ENCODE measurements at regions not wholly inside any gene's neighbourhood (a gene's known extent, or its start where the extent isn't known, plus 50 kb on each side); places are given as distances from the start of the nearest gene placed in this dataset.

GRCh38 chr11:25991476-25991875 is 340.5 kb upstream of the ANO3 start:
- DNase-seq, result no peak

GRCh38 chr11:25992294-25992693 is 339.6 kb upstream of the ANO3 start:
- peak; percentile 66 for DNase-seq

DNA sequence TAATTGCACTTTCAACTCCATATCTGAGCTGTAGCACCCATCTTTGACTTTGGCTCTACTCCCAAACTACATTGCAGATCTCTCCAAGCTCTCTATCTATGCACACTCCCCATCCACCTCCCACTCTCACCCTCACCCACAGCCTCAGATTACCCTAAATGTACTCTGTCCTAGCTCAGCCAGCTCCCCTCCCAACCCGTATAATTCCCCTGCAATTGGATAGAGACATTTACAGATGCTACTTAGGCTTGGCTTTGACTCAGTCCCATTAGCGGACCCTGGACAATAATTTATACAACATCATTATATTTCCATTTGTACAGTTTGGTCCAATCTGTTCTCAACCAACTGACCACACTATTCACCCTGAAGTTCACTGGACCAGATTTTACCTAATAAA is 338.9 kb upstream of the ANO3 start:
- no peak for DNase-seq

DNA sequence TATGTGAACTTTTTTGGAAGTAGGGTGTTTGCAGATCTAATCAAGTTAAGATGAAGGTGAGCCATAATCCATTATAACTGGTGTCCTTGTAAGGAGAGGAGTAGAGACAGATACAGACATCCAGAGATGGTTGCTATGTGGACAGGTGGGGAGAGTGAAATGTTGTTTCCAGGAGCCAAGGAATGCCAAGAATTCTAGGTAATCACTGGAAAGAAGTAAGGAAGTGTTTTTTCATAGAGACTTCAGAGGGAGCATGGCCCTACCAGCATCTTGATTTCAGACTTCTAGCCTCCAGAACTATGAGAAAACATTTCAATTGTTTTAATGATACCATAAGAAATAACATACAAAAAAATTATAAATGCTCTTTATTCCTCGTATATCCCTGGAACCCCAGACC is 320.5 kb upstream of the ANO3 start:
- no peak for DNase-seq

GRCh38 chr11:26014456-26015115 is 317.3 kb upstream of the ANO3 start:
- DNase-seq, result no peak

DNA sequence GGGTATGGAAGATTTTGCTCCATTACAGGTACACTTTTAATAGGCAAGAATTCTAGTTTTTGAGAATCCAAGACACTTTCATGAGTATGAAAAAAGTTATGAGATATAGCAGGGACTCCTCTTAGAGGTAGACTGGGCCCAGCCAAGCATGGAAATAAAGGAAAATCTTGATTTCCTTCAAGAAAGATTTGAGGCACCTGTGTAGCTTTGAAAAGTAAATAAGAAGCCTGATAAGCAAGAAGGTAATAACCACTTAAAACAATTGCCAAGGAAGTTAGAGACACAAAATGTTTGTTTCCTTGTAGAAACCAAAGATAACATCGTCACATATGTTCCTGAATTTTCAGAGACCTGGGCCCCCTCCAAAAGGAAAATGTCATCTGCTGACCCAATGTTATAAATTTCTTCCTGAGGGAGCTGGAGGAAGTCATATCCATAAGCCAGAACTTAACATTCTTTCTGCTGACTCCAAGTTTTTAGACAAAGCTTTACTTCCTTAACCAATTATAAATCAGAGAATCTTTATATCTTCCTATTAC is 314.5 kb upstream of the ANO3 start:
- no peak for DNase-seq

- DNase-seq, result no peak
Observed at GRCh38 chr11:26017903-26018302, 314.0 kb upstream of the ANO3 start.

DNA sequence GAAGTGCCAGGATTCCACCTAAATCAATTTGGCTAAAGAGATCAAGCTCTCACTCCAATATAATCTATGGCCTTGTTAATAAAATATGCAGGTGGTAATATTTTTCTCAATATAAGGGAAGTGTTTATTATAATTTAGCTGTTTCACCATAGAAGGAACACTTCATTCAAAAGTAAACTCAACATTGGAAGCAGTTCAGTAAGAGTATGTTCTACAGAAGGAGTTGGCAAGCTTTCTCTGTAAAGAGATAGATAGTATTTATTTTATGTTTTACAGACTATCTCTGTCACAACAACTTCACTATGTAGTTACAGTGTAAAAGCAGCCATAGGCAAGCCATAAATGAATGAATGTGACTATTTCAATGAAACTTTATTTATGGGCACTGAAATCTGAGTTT is 313.6 kb upstream of the ANO3 start:
- no peak for DNase-seq

GRCh38 chr11:26019386-26019785 is 312.5 kb upstream of the ANO3 start:
- DNase-seq, result no peak

DNA sequence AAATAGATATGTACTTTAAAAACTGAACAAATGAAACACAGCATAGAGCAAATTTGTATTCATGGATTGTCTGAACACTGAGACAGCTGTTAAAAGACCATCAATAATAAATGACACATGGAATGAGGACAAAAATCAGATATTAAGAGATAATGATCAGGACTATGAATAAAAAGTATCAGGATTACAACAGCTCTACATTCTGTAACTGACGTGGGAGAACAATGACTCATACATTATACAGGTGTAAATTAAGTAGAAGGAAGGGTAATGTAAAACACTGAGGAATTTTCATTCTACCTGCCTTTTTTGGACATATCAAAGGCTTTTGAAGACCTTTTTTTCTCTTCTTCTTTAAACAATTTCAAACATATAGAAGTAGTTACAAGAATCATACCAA is 310.9 kb upstream of the ANO3 start:
- DNase-seq, result no peak

DNA sequence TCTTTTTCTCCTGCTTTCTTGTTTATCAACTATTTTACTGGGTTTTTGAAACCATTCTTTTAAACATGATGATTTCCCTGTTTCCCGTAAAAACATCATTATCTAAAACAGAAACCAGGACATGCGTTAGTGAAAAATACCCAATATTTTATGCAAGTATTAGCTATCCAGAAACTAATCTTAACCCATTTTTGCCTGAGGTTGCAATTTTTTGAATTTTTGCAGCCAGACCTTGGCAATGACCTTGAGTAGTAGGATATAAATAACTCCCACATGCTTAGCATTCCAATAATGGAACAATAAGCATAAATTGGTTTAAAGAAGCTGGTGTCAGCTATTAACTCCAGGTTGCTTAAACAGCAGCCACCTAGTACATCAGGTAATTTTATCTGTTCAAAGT is 308.9 kb upstream of the ANO3 start:
- no peak for DNase-seq

- no peak for DNase-seq
Observed at GRCh38 chr11:26025676-26026075, 306.3 kb upstream of the ANO3 start.

GRCh38 chr11:26026078-26026477 is 305.9 kb upstream of the ANO3 start:
- no peak for DNase-seq

DNA sequence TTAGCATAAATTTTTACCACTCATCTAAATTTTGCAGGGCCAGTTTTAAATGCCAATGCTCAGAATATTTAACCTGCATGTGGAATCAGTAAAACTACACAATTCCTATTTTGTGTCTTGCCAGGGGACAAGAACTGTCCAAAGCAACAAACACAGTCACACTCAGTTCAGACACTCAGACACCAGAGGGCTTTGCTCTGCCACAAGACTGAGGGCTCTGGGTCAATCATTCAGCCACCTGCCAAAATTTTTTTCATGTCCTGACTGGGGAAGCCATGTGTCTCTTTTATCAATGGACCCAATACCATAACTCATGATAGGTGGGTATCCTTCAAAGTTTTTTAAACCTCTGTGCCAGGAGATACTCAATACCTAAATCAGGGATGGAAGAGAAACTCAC is 304.0 kb upstream of the ANO3 start:
- DNase-seq, result no peak

DNA sequence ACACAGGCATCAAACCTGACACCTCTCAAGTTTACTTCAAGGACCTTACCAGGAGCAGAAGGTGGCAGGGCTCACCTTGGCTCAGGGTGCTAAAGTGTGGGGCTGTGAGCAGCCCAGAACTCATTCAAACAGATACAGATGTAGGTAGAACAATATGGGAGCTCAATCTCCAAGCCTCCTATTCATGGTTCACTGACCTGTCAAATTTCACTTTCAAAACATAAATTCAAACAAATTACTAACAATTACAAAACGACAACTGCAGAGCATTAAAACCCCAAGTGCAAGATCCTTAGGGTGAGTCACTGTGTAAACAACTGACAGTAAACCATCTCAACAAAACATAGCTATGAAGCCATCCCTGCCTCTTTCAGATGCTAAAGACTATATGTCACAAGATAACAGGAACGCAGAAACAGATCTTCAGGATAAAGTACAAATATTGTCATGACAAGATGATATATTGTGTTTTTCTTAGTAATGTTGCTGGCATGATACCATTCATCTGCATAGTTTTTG is 303.5 kb upstream of the ANO3 start:
- DNase-seq, result no peak

DNA sequence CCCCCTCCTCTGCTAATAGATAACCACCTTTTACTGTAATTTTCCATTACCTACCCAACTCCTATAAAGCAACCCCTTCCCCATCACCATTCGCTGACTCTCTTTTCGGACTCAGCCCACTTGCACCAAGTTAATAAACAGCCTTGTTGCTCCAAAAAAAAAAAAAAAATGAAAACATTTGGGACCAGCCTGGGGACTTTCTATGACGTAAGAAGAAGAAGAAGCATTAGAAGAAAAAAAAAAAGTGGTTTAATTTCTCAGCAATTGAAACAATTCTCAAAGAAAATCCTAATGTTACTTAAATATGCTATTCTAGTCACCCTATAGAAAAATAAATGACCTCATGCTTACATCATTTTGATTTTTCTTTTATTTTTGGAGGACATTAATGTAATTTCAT is 301.5 kb upstream of the ANO3 start:
- no peak for DNase-seq

- no peak for DNase-seq
Observed at GRCh38 chr11:26032241-26032640, 299.7 kb upstream of the ANO3 start.

DNA sequence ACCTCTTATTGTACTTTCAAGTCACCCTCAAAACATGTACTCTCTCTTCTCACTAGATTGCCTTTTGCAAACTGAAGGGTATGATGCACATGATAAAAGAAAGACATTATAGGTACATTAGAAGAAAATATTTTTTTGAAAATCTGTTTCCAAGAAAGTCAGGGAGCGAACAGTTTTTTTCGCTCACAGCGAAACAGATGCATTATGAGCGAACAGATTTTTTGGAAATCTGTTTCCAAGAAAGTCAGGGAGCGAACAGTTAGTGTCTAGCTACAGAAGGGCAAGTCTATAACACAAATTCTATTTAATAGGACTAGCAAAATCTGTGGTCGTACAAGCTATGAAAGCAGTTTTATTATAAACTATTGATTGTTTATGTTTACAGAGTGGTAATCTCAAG is 296.2 kb upstream of the ANO3 start:
- DNase-seq, result no peak

DNA sequence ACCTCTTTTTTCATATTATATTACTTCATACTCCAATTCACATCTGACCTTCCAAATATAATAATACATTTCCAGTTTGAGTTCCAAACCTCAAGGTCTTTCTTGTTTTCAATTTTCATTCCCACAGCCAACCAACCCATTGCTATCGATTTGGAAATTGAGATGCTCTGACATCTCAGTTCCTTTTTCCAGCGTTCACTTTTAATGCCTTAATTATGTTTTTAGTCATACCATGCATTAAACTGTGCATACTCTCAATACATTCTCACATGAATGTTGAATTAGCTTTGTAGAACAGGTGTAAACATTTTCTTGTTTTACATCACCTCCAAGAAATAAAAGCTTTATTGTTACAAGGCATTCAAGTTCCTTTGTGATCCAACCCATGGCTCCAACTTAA is 294.2 kb upstream of the ANO3 start:
- no peak for DNase-seq

GRCh38 chr11:26040339-26040738 is 291.6 kb upstream of the ANO3 start:
- no peak for DNase-seq

DNA sequence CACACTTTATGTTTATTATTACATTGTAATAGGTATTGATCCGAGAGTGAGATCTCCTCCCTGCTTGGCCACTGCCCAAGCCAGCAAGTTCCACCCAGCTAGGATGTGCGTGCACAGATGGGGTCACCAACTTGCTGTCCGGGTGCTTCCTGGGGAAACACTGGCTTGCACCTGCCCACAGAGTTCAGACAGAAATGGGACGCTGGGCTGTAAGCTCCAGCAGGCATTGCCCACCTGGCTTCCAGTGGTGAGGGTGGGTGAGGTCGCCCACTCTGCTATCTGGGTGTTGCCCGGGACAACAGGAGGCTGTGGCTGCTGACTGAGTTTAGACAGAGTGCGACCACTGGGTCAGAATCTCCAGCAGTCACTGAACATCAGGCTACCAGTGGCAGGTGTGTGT is 289.8 kb upstream of the ANO3 start:
- DNase-seq, result no peak

GRCh38 chr11:26043665-26044064 is 288.3 kb upstream of the ANO3 start:
- no peak for DNase-seq

GRCh38 chr11:26044389-26044788 is 287.5 kb upstream of the ANO3 start:
- no peak for DNase-seq

DNA sequence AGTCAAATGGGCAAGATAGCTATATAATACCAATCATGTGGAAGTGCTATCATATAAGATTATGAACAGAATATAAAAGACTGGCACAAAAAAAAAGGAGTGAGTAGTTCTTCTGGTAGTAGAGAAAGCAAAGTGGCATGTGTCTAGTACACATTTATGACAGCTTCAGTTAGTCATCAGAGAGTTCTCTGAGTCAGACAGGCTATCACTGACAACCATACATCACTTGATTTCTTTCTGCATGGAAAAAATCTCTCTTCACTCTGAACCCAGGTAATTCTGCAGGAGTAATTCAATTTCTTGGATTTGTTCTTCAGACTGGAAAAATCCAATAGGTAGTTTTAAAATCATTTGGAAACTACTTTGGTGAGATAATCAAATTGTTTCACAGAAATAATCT is 286.8 kb upstream of the ANO3 start:
- no peak for DNase-seq

DNA sequence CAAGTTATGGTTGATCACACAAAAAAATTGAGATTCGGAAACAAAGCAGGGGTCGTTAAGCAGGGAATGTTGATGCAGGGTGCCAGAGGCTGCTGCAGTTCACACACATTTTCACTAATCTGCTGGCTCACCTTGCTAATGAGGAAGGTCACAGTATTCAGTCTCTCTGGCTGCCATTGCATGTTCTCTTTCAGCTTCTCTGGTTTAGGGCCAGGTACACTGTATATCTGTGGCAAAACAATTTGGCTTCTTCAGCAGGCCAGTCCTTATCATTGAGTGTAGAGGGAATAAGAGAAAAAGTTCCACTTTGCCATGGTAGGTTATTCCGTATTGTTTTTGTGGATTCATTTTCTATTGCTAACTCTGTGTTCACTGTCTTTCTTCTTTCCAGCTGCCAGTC is 283.7 kb upstream of the ANO3 start:
- no peak for DNase-seq

Measured in NCI-H446 treated with DMSO at 0.1 percent for 48 hours (cell line).